Fibroblast of lung (primary cell): ENCODE measurements at regions not wholly inside any gene's neighbourhood (a gene's known extent, or its start where the extent isn't known, plus 50 kb on each side); places are given as distances from the start of the nearest gene placed in this dataset.

Experiments
- DNase-seq, 2 donors: peaks; one replicate each; pipeline versions ENCODE4 v3.0.0 to v3.0.0-alpha.2; 2010; ENCODE audit warnings: low read depth in 2 of 2
- H2AFZ ChIP-seq: 2 replicates; pipeline ENCODE4 v1.5.1; 2012; ENCODE audit warnings: low read length, control low read depth, inconsistent platforms
- H3K27ac ChIP-seq: 2 replicates; pipeline ENCODE4 v1.5.1; 2011; ENCODE audit warnings: low read length, control low read depth; ENCODE audit not compliant: insufficient read depth
- H3K27me3 ChIP-seq: 2 replicates; pipeline ENCODE4 v1.5.1; 2011; ENCODE audit warnings: mild to moderate bottlenecking, low read length; ENCODE audit not compliant: control insufficient read depth, insufficient read depth
- H3K36me3 ChIP-seq: 2 replicates; pipeline ENCODE4 v1.5.1; 2011; ENCODE audit warnings: low read length; ENCODE audit not compliant: control insufficient read depth, insufficient read depth
- H3K4me1 ChIP-seq: 2 replicates; pipeline ENCODE4 v1.5.1; 2011; ENCODE audit warnings: low read length; ENCODE audit not compliant: control insufficient read depth, insufficient read depth; ENCODE audit errors: extremely low read depth
- H3K4me2 ChIP-seq: 2 replicates; pipeline ENCODE4 v1.5.1; 2011; ENCODE audit warnings: low read length, control low read depth; ENCODE audit not compliant: insufficient read depth; ENCODE audit errors: extremely low read depth
- H3K4me3 ChIP-seq, 4 experiments: fragments of 200-600 bp in 1 of 4; sonication (generic) in 1 of 4; replicated peaks in 1 of 4; 2 replicates each; pipeline ENCODE4 v1.5.1; 2011 to 2016; ENCODE audit warnings: low read length in 4 of 4, low read depth in 3 of 4, mild to moderate bottlenecking in 3 of 4, control low read depth in 2 of 4, inconsistent platforms in 1 of 4, mixed read lengths in 1 of 4; ENCODE audit not compliant: insufficient read depth in 1 of 4; ENCODE audit errors: control extremely low read depth in 1 of 4
- H3K79me2 ChIP-seq: 2 replicates; pipeline ENCODE4 v1.5.1; 2012; ENCODE audit warnings: mild to moderate bottlenecking, low read length, inconsistent platforms; ENCODE audit not compliant: control insufficient read depth, insufficient read depth
- H3K9ac ChIP-seq: 2 replicates; pipeline ENCODE4 v1.5.1; 2011; ENCODE audit warnings: mild to moderate bottlenecking, low read length, control low read depth; ENCODE audit not compliant: insufficient read depth
- H3K9me3 ChIP-seq: 2 replicates; pipeline ENCODE4 v1.5.1; 2012; ENCODE audit warnings: low read depth, low read length; ENCODE audit not compliant: control insufficient read depth, insufficient read depth
- H4K20me1 ChIP-seq: 2 replicates; pipeline ENCODE4 v1.5.1; 2011; ENCODE audit warnings: low read length; ENCODE audit not compliant: control insufficient read depth, insufficient read depth; ENCODE audit errors: extremely low read depth
- CTCF ChIP-seq, 2 donors: IDR thresholded peaks in 1 of 2; conservative IDR thresholded peaks in 1 of 2; 1 replicate in 1 of 2; 2 replicates in 1 of 2; pipeline ENCODE4 v1.5.1; 2011 to 2012; ENCODE audit warnings: low read length in 2 of 2, control low read depth in 1 of 2, inconsistent platforms in 1 of 2, low read depth in 1 of 2, mild to moderate bottlenecking in 1 of 2
- EZH2 ChIP-seq: IDR thresholded peaks from 2 replicates; pipeline ENCODE4 v1.5.1; 2012; ENCODE audit warnings: low read length, control low read depth, mild to moderate bottlenecking; ENCODE audit errors: missing control alignments

- H2AFZ ChIP-seq, result no peak overlapping the region
- no peaks in the 10 kb centered on the region for H3K79me2 ChIP-seq
- H3K4me3 ChIP-seq, result no peak overlapping the region
- H3K4me1 ChIP-seq, result no peaks in the 10 kb centered on the region
- TF ChIP-seq EZH2, result no peak
- TF ChIP-seq CTCF (conservative IDR thresholded peaks at IDR 0.05 in 1 of 2, IDR thresholded peaks at IDR 0.05 in 1 of 2; ENCODE audit: low read depth in 1 of 2, low read length in 2 of 2), result no peak
- H3K4me2 ChIP-seq, result no peak overlapping the region
- H4K20me1 ChIP-seq, result no peaks in the 10 kb centered on the region
- no peak overlapping the region for H3K27ac ChIP-seq
- no peaks in the 10 kb centered on the region for H3K36me3 ChIP-seq
- no peaks in the 10 kb centered on the region for H3K9me3 ChIP-seq
- no peaks in the 10 kb centered on the region for H3K27me3 ChIP-seq
- no peak overlapping the region for H3K9ac ChIP-seq
- DNase-seq, result no peak
Measured at GRCh38 chr9:116061546-116062205, 91.9 kb upstream of the PAPPA start.

- Histone ChIP-seq H3K4me1 (no peaks in the 10 kb centered on the region), H3K27ac (no peak overlapping the region)
- TF ChIP-seq CTCF (conservative IDR thresholded peaks at IDR 0.05 in 1 of 2, IDR thresholded peaks at IDR 0.05 in 1 of 2; ENCODE audit: low read depth in 1 of 2, low read length in 2 of 2) (no peak), EZH2 (no peak)
Measured at GRCh38 chr9:116062206-116062550, 91.4 kb upstream of the PAPPA start.

GRCh38 chr9:116064970-116065369 is 88.6 kb upstream of the PAPPA start:
- H3K9me3 ChIP-seq, result no peaks in the 10 kb centered on the region
- H3K9ac ChIP-seq, result no peak overlapping the region
- H3K79me2 ChIP-seq, result no peaks in the 10 kb centered on the region
- H3K4me3 ChIP-seq, result no peak overlapping the region
- H3K27ac ChIP-seq, result no peak overlapping the region
- H3K36me3 ChIP-seq, result no peaks in the 10 kb centered on the region
- TF ChIP-seq CTCF (conservative IDR thresholded peaks at IDR 0.05 in 1 of 2, IDR thresholded peaks at IDR 0.05 in 1 of 2; ENCODE audit: low read depth in 1 of 2, low read length in 2 of 2) (no peak), EZH2 (no peak)
- no peaks in the 10 kb centered on the region for H3K4me1 ChIP-seq
- DNase-seq, result peak in 1 of 2 donors; percentile 13
- no peaks in the 10 kb centered on the region for H4K20me1 ChIP-seq
- no peak overlapping the region for H3K4me2 ChIP-seq
- H3K27me3 ChIP-seq, result no peaks in the 10 kb centered on the region
- H2AFZ ChIP-seq, result no peak overlapping the region

More at GRCh38 chr9:116062206-116062550, 91.4 kb upstream of the PAPPA start:
- Histone ChIP-seq H3K9me3 (no peaks in the 10 kb centered on the region), H3K4me3 (no peak overlapping the region), H3K79me2 (no peaks in the 10 kb centered on the region), H2AFZ (no peak overlapping the region), H3K27me3 (no peaks in the 10 kb centered on the region), H3K9ac (no peak overlapping the region), H3K4me2 (no peak overlapping the region), H4K20me1 (no peaks in the 10 kb centered on the region), H3K36me3 (no peaks in the 10 kb centered on the region)
- DNase-seq, result no peak
